ENCODE measurements at regions not wholly inside any gene's neighbourhood (a gene's known extent, or its start where the extent isn't known, plus 50 kb on each side); places are given as distances from the start of the nearest gene placed in this dataset.

- Mint-ChIP-seq H3K27ac (ENCODE audit: unreplicated experiment) (no peak overlapping the region), H3K27me3 (ENCODE audit: insufficient read depth, unreplicated experiment) (no peaks in the 10 kb centered on the region), H3K4me1 (ENCODE audit: low read depth, unreplicated experiment) (no peaks in the 10 kb centered on the region), H3K9me3 (ENCODE audit: unreplicated experiment) (no peaks in the 10 kb centered on the region), H3K4me3 (ENCODE audit: unreplicated experiment) (no peak overlapping the region), H3K36me3 (ENCODE audit: insufficient read depth, unreplicated experiment) (no peaks in the 10 kb centered on the region)
- POLR2A ChIA-PET = no interaction called here
- no peak for TF ChIP-seq CTCF (IDR thresholded peaks at IDR 0.05; ENCODE audit: insufficient read depth in 1 of 2, low read depth in 1 of 2, low read length in 1 of 2, severe bottlenecking in 1 of 2, unreplicated experiment in 1 of 2)
- Histone ChIP-seq H3K27me3 (replicated peaks; ENCODE audit: control insufficient read depth, insufficient read depth, low read length) (no peaks in the 10 kb centered on the region), H3K4me3 (ENCODE audit: low read depth, low read length) (no peak overlapping the region), H3K9me3 (no peaks in the 10 kb centered on the region), H3K4me1 (no peaks in the 10 kb centered on the region), H3K36me3 (ENCODE audit: control insufficient read depth, insufficient read depth, low read length) (no peaks in the 10 kb centered on the region)
- no TSS peak for BruUV-seq (replicated peaks)
- no peak for DNase-seq
- CTCF ChIA-PET = interaction anchor here (0.6 kb wide), 1 partner anchor 86 kb away, joined by 3 read pairs; no protein-coding TSS in a partner anchor
- intact Hi-C loops (cut with micrococcal nuclease; ENCODE audit: unreplicated experiment) = no loop called here
These were observed 245.5 kb upstream of the PPP2R2D start for GRCh38 chr10:131655101-131655849.

GRCh38 chr10:131656009-131656408 lies 244.8 kb upstream of the PPP2R2D start:
- Histone ChIP-seq H3K4me3 (ENCODE audit: low read depth, low read length) (no peak overlapping the region), H3K27me3 (replicated peaks; ENCODE audit: control insufficient read depth, insufficient read depth, low read length) (no peaks in the 10 kb centered on the region), H3K36me3 (ENCODE audit: control insufficient read depth, insufficient read depth, low read length) (no peaks in the 10 kb centered on the region), H3K4me1 (no peaks in the 10 kb centered on the region), H3K9me3 (no peaks in the 10 kb centered on the region)
- DNase-seq = no peak
- Mint-ChIP-seq H3K4me3 (ENCODE audit: unreplicated experiment) (no peak overlapping the region), H3K27me3 (ENCODE audit: insufficient read depth, unreplicated experiment) (no peaks in the 10 kb centered on the region), H3K9me3 (ENCODE audit: unreplicated experiment) (no peaks in the 10 kb centered on the region), H3K27ac (ENCODE audit: unreplicated experiment) (no peak overlapping the region), H3K4me1 (ENCODE audit: low read depth, unreplicated experiment) (no peaks in the 10 kb centered on the region), H3K36me3 (ENCODE audit: insufficient read depth, unreplicated experiment) (no peaks in the 10 kb centered on the region)
- ChIA-PET POLR2A (no interaction called here), CTCF (no interaction called here)
- TF ChIP-seq CTCF (IDR thresholded peaks at IDR 0.05; ENCODE audit: insufficient read depth in 1 of 2, low read depth in 1 of 2, low read length in 1 of 2, severe bottlenecking in 1 of 2, unreplicated experiment in 1 of 2) = no peak
- intact Hi-C loops (cut with micrococcal nuclease; ENCODE audit: unreplicated experiment) = no loop called here
- no TSS peak for BruUV-seq (replicated peaks)

- no peak for DNase-seq
- POLR2A ChIA-PET = no interaction called here
- no peaks in the 10 kb centered on the region for H3K9me3 ChIP-seq
- TF ChIP-seq CTCF (IDR thresholded peaks at IDR 0.05; ENCODE audit: insufficient read depth in 1 of 2, low read depth in 1 of 2, low read length in 1 of 2, severe bottlenecking in 1 of 2, unreplicated experiment in 1 of 2) = no peak
- no peaks in the 10 kb centered on the region for H3K4me1 ChIP-seq
- Mint-ChIP-seq H3K27ac (ENCODE audit: unreplicated experiment) (no peak overlapping the region), H3K4me1 (ENCODE audit: low read depth, unreplicated experiment) (no peaks in the 10 kb centered on the region), H3K4me3 (ENCODE audit: unreplicated experiment) (no peak overlapping the region), H3K36me3 (ENCODE audit: insufficient read depth, unreplicated experiment) (no peaks in the 10 kb centered on the region), H3K27me3 (ENCODE audit: insufficient read depth, unreplicated experiment) (no peaks in the 10 kb centered on the region), H3K9me3 (ENCODE audit: unreplicated experiment) (no peaks in the 10 kb centered on the region)
- H3K4me3 ChIP-seq (ENCODE audit: low read depth, low read length) = no peak overlapping the region
- no peaks in the 10 kb centered on the region for H3K27me3 ChIP-seq (replicated peaks; ENCODE audit: control insufficient read depth, insufficient read depth, low read length)
- no TSS peak for BruUV-seq (replicated peaks)
- no peaks in the 10 kb centered on the region for H3K36me3 ChIP-seq (ENCODE audit: control insufficient read depth, insufficient read depth, low read length)
- CTCF ChIA-PET = no interaction called here
- intact Hi-C loops (cut with micrococcal nuclease; ENCODE audit: unreplicated experiment) = no loop called here
These were observed 244.4 kb upstream of the PPP2R2D start for GRCh38 chr10:131656431-131656841.

Data from Caco-2 (cell line).